OCI-LY1 (cell line): ENCODE measurements at regions not wholly inside any gene's neighbourhood (a gene's known extent, or its start where the extent isn't known, plus 50 kb on each side); places are given as distances from the start of the nearest gene placed in this dataset.
A peak's percentile ranks its signal among the peaks of the same experiment; 100 is the strongest.

Experiments used
- H2AFZ ChIP-seq: fragments of 200-600 bp; sonication (generic), shearing (Covaris generic); 2 replicates; pipeline ENCODE4 v1.6.0; 2014; ENCODE audit warnings: antibody characterized with exemption, mild to moderate bottlenecking, low read length
- H3F3A ChIP-seq: fragments of 200-600 bp; sonication (generic), shearing (Covaris generic); 2 replicates; pipeline ENCODE4 v1.6.0; 2014; ENCODE audit warnings: mild to moderate bottlenecking, antibody characterized with exemption, low read length, moderate library complexity; ENCODE audit not compliant: insufficient read depth
- H3K27ac ChIP-seq: fragments of 200-600 bp; sonication (generic); 2 replicates; pipeline ENCODE4 v1.5.1; 2014; ENCODE audit warnings: low read length, mixed run types, mild to moderate bottlenecking, low read depth; ENCODE audit not compliant: poor library complexity, severe bottlenecking
- H3K27me3 ChIP-seq: fragments of 200-600 bp; sonication (generic); 2 replicates; pipeline ENCODE4 v1.6.0; 2014; ENCODE audit warnings: antibody characterized with exemption, mild to moderate bottlenecking, low read length, moderate library complexity; ENCODE audit not compliant: insufficient read depth
- H3K36me3 ChIP-seq: fragments of 200-600 bp; sonication (generic); 2 replicates; pipeline ENCODE4 v1.6.1; 2014; ENCODE audit warnings: mild to moderate bottlenecking, antibody characterized with exemption, low read length, moderate library complexity, mixed read lengths; ENCODE audit not compliant: insufficient read depth
- H3K4me1 ChIP-seq: fragments of 200-600 bp; sonication (generic); 2 replicates; pipeline ENCODE4 v1.5.1; 2014; ENCODE audit warnings: mild to moderate bottlenecking, low read length, moderate library complexity; ENCODE audit not compliant: insufficient read depth, severe bottlenecking
- H3K4me2 ChIP-seq: fragments of 200-600 bp; sonication (generic), shearing (Covaris generic); 2 replicates; pipeline ENCODE4 v1.6.1; 2014; ENCODE audit warnings: low read length
- H3K4me3 ChIP-seq: fragments of 200-600 bp; sonication (generic); 2 replicates; pipeline ENCODE4 v1.5.1; 2014; ENCODE audit warnings: low read length, low read depth, mild to moderate bottlenecking, mixed read lengths; ENCODE audit not compliant: poor library complexity, severe bottlenecking
- H3K79me2 ChIP-seq: fragments of 200-600 bp; shearing (Covaris generic); 2 replicates; pipeline ENCODE4 v1.6.1; 2016; ENCODE audit warnings: mixed run types, low read length, mixed read lengths; ENCODE audit not compliant: insufficient read depth
- H3K9ac ChIP-seq: fragments of 200-600 bp; sonication (generic), shearing (Covaris generic); 2 replicates; pipeline ENCODE4 v1.6.1; 2014; ENCODE audit warnings: mild to moderate bottlenecking, low read length, mixed read lengths
- H3K9me2 ChIP-seq: fragments of 200-600 bp; sonication (generic), shearing (Covaris generic); 2 replicates; pipeline ENCODE4 v1.6.1; 2014; ENCODE audit warnings: low read depth, mild to moderate bottlenecking, low read length, mixed read lengths
- H3K9me3 ChIP-seq: fragments of 200-600 bp; shearing (Covaris generic); 2 replicates; pipeline ENCODE4 v1.6.1; 2014; ENCODE audit warnings: low read length, mixed read lengths
- H4K20me1 ChIP-seq: fragments of 200-600 bp; sonication (generic), shearing (Covaris generic); 2 replicates; pipeline ENCODE4 v1.6.0; 2016; ENCODE audit warnings: mild to moderate bottlenecking, low read length; ENCODE audit not compliant: insufficient read depth
- CTCF ChIP-seq: fragments of 200-600 bp; sonication (generic), shearing (Covaris generic); IDR thresholded peaks from 2 replicates; pipeline ENCODE4 v1.5.1; 2017; ENCODE audit warnings: mild to moderate bottlenecking, antibody characterized with exemption, low read length, moderate library complexity, mixed read lengths
- EZH2 ChIP-seq: fragments of 200-600 bp; sonication (generic), shearing (Covaris generic); IDR thresholded peaks from 2 replicates; pipeline ENCODE4 v1.8.0; 2017; ENCODE audit warnings: borderline replicate concordance, mixed run types, mild to moderate bottlenecking, antibody characterized with exemption, low read length, moderate library complexity, mixed read lengths

DNA sequence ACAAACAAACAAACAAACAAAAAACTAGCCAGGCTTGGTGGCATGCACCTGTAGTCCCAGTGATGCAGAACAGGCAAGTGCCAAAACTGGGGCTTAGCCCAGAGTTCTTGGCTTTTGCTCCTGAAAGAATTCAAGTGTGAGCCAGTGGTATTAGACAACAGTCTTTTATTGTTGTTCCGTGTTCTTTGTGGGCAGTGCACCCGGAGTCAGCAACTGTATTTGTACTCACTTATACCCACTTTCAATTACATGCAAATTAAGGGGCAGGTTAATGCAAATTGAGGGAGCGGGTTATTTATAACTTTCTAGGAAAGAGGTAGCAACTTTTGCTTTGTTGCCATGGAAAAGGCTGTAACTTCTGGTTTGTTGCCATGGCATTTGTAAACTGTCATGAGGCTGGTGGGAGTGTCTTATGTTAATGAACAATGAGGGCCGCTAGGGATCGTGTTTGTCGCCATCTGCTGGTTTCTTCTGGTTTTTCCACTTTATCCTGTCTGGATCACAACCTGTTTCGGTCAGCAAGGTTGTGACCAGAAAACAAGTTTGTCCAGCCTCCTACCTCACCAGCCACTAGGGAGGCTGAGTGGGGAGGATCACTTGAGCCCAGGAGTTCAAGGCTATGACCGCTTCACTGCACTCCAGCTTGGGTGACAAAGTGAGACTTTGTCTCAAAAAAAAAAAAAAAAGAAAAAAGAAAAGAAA is 88.8 kb upstream of the ESX1 start:
- no peaks in the 10 kb centered on the region for H3K9me2 ChIP-seq
- no peaks in the 10 kb centered on the region for H3K4me1 ChIP-seq
- H4K20me1 ChIP-seq: no peaks in the 10 kb centered on the region
- TF ChIP-seq EZH2 (no peak), CTCF (peak; percentile 42; the same call in 1 of the 2 replicates)
- no peak overlapping the region for H3K4me2 ChIP-seq
- no peak overlapping the region for H2AFZ ChIP-seq
- H3K27me3 ChIP-seq: no peaks in the 10 kb centered on the region
- H3K79me2 ChIP-seq: no peaks in the 10 kb centered on the region
- no peak overlapping the region for H3K4me3 ChIP-seq
- no peaks in the 10 kb centered on the region for H3K36me3 ChIP-seq
- no peak overlapping the region for H3K27ac ChIP-seq
- H3K9me3 ChIP-seq: no peaks in the 10 kb centered on the region
- no peaks in the 10 kb centered on the region for H3F3A ChIP-seq
- no peak overlapping the region for H3K9ac ChIP-seq

GRCh38 chrX:104342065-104342464 is 87.3 kb upstream of the ESX1 start:
- no peaks in the 10 kb centered on the region for H3F3A ChIP-seq
- no peak overlapping the region for H3K4me3 ChIP-seq
- no peak overlapping the region for H3K9ac ChIP-seq
- H3K79me2 ChIP-seq: no peaks in the 10 kb centered on the region
- no peaks in the 10 kb centered on the region for H4K20me1 ChIP-seq
- H3K4me2 ChIP-seq: no peak overlapping the region
- no peak for TF ChIP-seq EZH2
- no peak for TF ChIP-seq CTCF
- H3K27me3 ChIP-seq: no peaks in the 10 kb centered on the region
- no peak overlapping the region for H2AFZ ChIP-seq
- no peak overlapping the region for H3K27ac ChIP-seq
- H3K36me3 ChIP-seq: no peaks in the 10 kb centered on the region
- H3K9me2 ChIP-seq: no peaks in the 10 kb centered on the region
- H3K9me3 ChIP-seq: no peaks in the 10 kb centered on the region
- no peaks in the 10 kb centered on the region for H3K4me1 ChIP-seq

GRCh38 chrX:104335756-104336155 is 81.0 kb upstream of the ESX1 start:
- H3K4me2 ChIP-seq: no peak overlapping the region
- H3K79me2 ChIP-seq: no peaks in the 10 kb centered on the region
- no peaks in the 10 kb centered on the region for H3F3A ChIP-seq
- no peaks in the 10 kb centered on the region for H3K9me3 ChIP-seq
- H3K27ac ChIP-seq: no peak overlapping the region
- no peaks in the 10 kb centered on the region for H3K36me3 ChIP-seq
- no peaks in the 10 kb centered on the region for H4K20me1 ChIP-seq
- H3K9me2 ChIP-seq: no peaks in the 10 kb centered on the region
- no peak for TF ChIP-seq EZH2
- no peak for TF ChIP-seq CTCF
- H3K9ac ChIP-seq: no peak overlapping the region
- H3K4me1 ChIP-seq: no peaks in the 10 kb centered on the region
- no peak overlapping the region for H2AFZ ChIP-seq
- no peak overlapping the region for H3K4me3 ChIP-seq
- no peaks in the 10 kb centered on the region for H3K27me3 ChIP-seq
